RKO (cell line): ENCODE measurements at regions not wholly inside any gene's neighbourhood (a gene's known extent, or its start where the extent isn't known, plus 50 kb on each side); places are given as distances from the start of the nearest gene placed in this dataset.
"Not testable (repeated sequence)": the region's sequence is repeated elsewhere in the genome, so short reads cannot be mapped to it uniquely, and the experiment has no call there.

Experiments used
- DNase-seq: peaks from one replicate; pipeline ENCODE4 v3.0.0-alpha.2; 2016; ENCODE audit warnings: low spot score

GRCh38 chr3:67947808-67948508 lies 293.5 kb upstream of the SUCLG2 start:
- no peak for DNase-seq

- no peak for DNase-seq
Observed at GRCh38 chr3:67946436-67946835, 292.0 kb upstream of the SUCLG2 start.

- no peak for DNase-seq
Observed at GRCh38 chr3:67943546-67943945, 289.1 kb upstream of the SUCLG2 start.

- no peak for DNase-seq
Observed at GRCh38 chr3:67941433-67942030, 287.1 kb upstream of the SUCLG2 start.

GRCh38 chr3:67940210-67940952 lies 286.0 kb upstream of the SUCLG2 start:
- DNase-seq: peak; percentile 4

GRCh38 chr3:67937498-67938118 lies 283.2 kb upstream of the SUCLG2 start:
- no peak for DNase-seq

- not testable (repeated sequence) for DNase-seq
Observed at GRCh38 chr3:67930394-67930793, 276.0 kb upstream of the SUCLG2 start.

GRCh38 chr3:67923796-67924195 lies 269.4 kb upstream of the SUCLG2 start:
- DNase-seq: no peak

- no peak for DNase-seq
Observed at GRCh38 chr3:67920969-67921368, 266.6 kb upstream of the SUCLG2 start.

GRCh38 chr3:67920311-67920710 lies 265.9 kb upstream of the SUCLG2 start:
- DNase-seq: no peak

- DNase-seq: no peak
Observed at GRCh38 chr3:67916353-67916752, 261.9 kb upstream of the SUCLG2 start.

- DNase-seq: no peak
Observed at GRCh38 chr3:67907735-67908134, 253.3 kb upstream of the SUCLG2 start.

- DNase-seq: no peak
Observed at GRCh38 chr3:67906261-67906660, 251.8 kb upstream of the SUCLG2 start.

GRCh38 chr3:67901681-67902080 lies 247.3 kb upstream of the SUCLG2 start:
- no peak for DNase-seq

GRCh38 chr3:67898916-67899315 lies 244.5 kb upstream of the SUCLG2 start:
- DNase-seq: no peak

- no peak for DNase-seq
Observed at GRCh38 chr3:67897351-67898336, 243.2 kb upstream of the SUCLG2 start.

- no peak for DNase-seq
Observed at GRCh38 chr3:67896130-67896529, 241.7 kb upstream of the SUCLG2 start.

GRCh38 chr3:67894510-67894909 lies 240.1 kb upstream of the SUCLG2 start:
- DNase-seq: no peak

- no peak for DNase-seq
Observed at GRCh38 chr3:67884345-67884744, 229.9 kb upstream of the SUCLG2 start.

- DNase-seq: no peak
Observed at GRCh38 chr3:67883766-67884165, 229.4 kb upstream of the SUCLG2 start.

GRCh38 chr3:67882981-67883380 lies 228.6 kb upstream of the SUCLG2 start:
- DNase-seq: no peak

- no peak for DNase-seq
Observed at GRCh38 chr3:67876261-67876660, 221.8 kb upstream of the SUCLG2 start.
